Parathyroid adenoma (tissue), 2 donors: ENCODE measurements at regions not wholly inside any gene's neighbourhood (a gene's known extent, or its start where the extent isn't known, plus 50 kb on each side); places are given as distances from the start of the nearest gene placed in this dataset.

Experiments used
- H2AFZ ChIP-seq: fragments of 300-600 bp; sonication (generic); one replicate; pipeline ENCODE4 v1.7.0; 2017; ENCODE audit warnings: antibody characterized with exemption, mild to moderate bottlenecking
- H3K27ac ChIP-seq: fragments of 300-600 bp; sonication (generic); one replicate; pipeline ENCODE4 v1.7.0; 2017
- H3K27me3 ChIP-seq: fragments of 300-600 bp; sonication (generic); one replicate; pipeline ENCODE4 v1.7.0; 2017; ENCODE audit warnings: low read length; ENCODE audit not compliant: control insufficient read depth, insufficient read depth
- H3K36me3 ChIP-seq: fragments of 300-600 bp; sonication (generic); one replicate; pipeline ENCODE4 v1.7.0; 2017; ENCODE audit warnings: low read length; ENCODE audit not compliant: control insufficient read depth, insufficient read depth
- H3K4me1 ChIP-seq: fragments of 300-600 bp; sonication (generic); one replicate; pipeline ENCODE4 v1.7.0; 2017; ENCODE audit warnings: control low read depth
- H3K4me2 ChIP-seq: fragments of 300-600 bp; sonication (generic); one replicate; pipeline ENCODE4 v1.7.0; 2017; ENCODE audit warnings: low read length
- H3K4me3 ChIP-seq: fragments of 300-600 bp; sonication (generic); one replicate; pipeline ENCODE4 v1.7.0; 2017; ENCODE audit warnings: low read depth, low read length
- H3K79me2 ChIP-seq: fragments of 300-600 bp; sonication (generic); one replicate; pipeline ENCODE4 v1.7.0; 2017; ENCODE audit warnings: control low read depth
- H3K9ac ChIP-seq: fragments of 300-600 bp; sonication (generic); one replicate; pipeline ENCODE4 v1.7.0; 2017; ENCODE audit warnings: mild to moderate bottlenecking
- H3K9me3 ChIP-seq: fragments of 300-600 bp; sonication (generic); one replicate; pipeline ENCODE4 v1.7.0; 2017; ENCODE audit warnings: low read length; ENCODE audit not compliant: control insufficient read depth
- TF ChIP-seq, protein P1 (sequence below): fragments of 300-600 bp; sonication (generic); IDR thresholded peaks from one replicate; pipeline ENCODE4 v1.7.0; 2017; ENCODE audit warnings: antibody characterized with exemption, mild to moderate bottlenecking
- donor health status: primary hyperparathyroidism.

DNA sequence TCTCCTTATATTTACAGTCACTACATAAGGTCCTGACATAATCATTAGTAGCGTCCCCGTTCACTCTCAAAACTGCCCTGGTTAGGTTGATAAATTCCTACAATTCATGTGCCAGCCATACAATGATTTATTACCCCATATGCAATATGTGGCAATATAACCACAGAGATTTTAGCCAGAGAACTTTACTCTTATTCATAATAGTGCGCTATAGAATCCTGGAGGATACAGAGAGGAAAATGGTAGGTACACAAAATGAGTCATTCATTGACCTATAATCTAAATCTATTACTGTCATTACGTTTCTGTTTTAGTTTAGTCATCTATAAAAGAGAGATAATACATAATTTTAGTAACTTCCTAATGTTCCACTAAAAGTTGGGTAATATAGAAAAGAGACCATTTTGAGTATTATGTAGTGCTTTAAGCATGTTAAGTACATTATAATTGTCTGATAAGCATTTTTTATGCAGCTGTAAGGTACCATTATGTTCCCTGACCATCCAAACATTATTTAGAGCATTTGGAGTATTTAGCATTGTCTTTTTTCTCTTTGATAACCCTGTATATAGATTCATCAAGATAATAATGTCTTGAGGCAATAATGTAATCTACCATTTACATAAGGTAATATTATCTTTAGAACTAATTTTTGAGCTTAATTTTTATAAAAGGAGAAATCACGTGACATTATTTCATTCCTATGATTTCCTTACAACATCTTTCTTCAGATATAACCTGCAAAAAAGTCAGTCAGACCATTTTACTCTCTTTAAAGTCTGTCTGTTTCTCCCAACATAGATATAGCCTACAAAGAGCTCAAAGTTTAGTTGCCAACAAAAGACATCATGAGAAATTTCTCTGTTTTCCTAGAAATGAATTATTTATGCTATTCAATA, 655.5 kb upstream of the ZNF608 start:
- Histone ChIP-seq H3K4me1 (no peaks in the 10 kb centered on the region), H3K27ac (no peak overlapping the region)

DNA sequence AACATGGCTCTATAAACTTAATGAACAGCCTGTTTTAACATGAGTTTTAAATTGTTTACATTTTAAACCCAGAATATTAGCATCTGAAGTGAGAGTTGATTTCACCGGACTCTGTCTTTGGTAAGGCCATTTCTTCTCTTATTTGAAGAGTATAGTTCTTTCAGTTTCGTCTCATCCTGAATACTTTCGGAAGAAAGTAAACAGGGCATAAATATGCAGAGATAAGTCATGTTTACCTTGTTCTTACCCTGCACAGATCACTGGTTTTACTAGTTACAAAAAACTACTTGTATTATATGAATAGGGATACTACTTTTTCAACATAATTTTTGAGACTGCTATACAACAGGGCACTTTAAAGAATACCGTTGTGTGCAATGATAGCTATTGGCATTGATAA, 656.3 kb upstream of the ZNF608 start:
- no peak overlapping the region for H3K4me3 ChIP-seq
- no peaks in the 10 kb centered on the region for H3K27me3 ChIP-seq
- H3K4me2 ChIP-seq = no peak overlapping the region
- no peaks in the 10 kb centered on the region for H3K79me2 ChIP-seq
- TF ChIP-seq, protein P1, sequence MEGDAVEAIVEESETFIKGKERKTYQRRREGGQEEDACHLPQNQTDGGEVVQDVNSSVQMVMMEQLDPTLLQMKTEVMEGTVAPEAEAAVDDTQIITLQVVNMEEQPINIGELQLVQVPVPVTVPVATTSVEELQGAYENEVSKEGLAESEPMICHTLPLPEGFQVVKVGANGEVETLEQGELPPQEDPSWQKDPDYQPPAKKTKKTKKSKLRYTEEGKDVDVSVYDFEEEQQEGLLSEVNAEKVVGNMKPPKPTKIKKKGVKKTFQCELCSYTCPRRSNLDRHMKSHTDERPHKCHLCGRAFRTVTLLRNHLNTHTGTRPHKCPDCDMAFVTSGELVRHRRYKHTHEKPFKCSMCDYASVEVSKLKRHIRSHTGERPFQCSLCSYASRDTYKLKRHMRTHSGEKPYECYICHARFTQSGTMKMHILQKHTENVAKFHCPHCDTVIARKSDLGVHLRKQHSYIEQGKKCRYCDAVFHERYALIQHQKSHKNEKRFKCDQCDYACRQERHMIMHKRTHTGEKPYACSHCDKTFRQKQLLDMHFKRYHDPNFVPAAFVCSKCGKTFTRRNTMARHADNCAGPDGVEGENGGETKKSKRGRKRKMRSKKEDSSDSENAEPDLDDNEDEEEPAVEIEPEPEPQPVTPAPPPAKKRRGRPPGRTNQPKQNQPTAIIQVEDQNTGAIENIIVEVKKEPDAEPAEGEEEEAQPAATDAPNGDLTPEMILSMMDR = no peak
- no peaks in the 10 kb centered on the region for H3K36me3 ChIP-seq
- H2AFZ ChIP-seq = no peak overlapping the region
- no peaks in the 10 kb centered on the region for H3K9me3 ChIP-seq
- H3K4me1 ChIP-seq = no peaks in the 10 kb centered on the region
- H3K27ac ChIP-seq = no peak overlapping the region
- H3K9ac ChIP-seq = no peak overlapping the region

More for the DNA sequence above, 655.5 kb upstream of the ZNF608 start:
- Histone ChIP-seq H3K4me2 (no peak overlapping the region), H3K36me3 (no peaks in the 10 kb centered on the region), H2AFZ (no peak overlapping the region), H3K27me3 (no peaks in the 10 kb centered on the region), H3K9ac (no peak overlapping the region), H3K79me2 (no peaks in the 10 kb centered on the region), H3K9me3 (no peaks in the 10 kb centered on the region), H3K4me3 (no peak overlapping the region)
- TF ChIP-seq, protein P1 = no peak

DNA sequence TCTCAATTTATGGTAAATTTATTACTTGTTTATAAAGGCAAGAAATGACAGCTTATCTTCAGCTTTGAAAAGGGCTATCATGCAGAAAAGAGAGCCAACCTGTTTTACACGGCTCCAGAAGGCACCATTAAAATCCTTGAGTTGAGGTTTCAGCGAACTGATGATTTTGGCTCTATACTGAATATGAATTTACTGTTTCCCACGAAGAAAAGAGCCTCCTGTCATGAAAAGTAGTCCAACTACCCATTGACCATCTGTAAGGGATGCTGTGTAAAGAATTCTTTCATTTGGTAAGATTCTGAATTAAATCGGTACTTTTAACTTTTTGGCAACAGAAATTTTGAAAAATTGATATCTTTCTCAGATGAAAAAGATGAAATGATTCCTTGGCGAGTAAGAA, 657.6 kb upstream of the ZNF608 start:
- no peaks in the 10 kb centered on the region for H3K36me3 ChIP-seq
- H3K27ac ChIP-seq = no peak overlapping the region
- no peaks in the 10 kb centered on the region for H3K9me3 ChIP-seq
- no peak overlapping the region for H3K4me2 ChIP-seq
- H3K79me2 ChIP-seq = no peaks in the 10 kb centered on the region
- peaks cover 6% of the 10 kb centered on the region for H3K4me1 ChIP-seq
- H3K27me3 ChIP-seq = no peaks in the 10 kb centered on the region
- no peak overlapping the region for H3K4me3 ChIP-seq
- H2AFZ ChIP-seq = no peak overlapping the region
- H3K9ac ChIP-seq = no peak overlapping the region
- TF ChIP-seq, protein P1 = no peak

DNA sequence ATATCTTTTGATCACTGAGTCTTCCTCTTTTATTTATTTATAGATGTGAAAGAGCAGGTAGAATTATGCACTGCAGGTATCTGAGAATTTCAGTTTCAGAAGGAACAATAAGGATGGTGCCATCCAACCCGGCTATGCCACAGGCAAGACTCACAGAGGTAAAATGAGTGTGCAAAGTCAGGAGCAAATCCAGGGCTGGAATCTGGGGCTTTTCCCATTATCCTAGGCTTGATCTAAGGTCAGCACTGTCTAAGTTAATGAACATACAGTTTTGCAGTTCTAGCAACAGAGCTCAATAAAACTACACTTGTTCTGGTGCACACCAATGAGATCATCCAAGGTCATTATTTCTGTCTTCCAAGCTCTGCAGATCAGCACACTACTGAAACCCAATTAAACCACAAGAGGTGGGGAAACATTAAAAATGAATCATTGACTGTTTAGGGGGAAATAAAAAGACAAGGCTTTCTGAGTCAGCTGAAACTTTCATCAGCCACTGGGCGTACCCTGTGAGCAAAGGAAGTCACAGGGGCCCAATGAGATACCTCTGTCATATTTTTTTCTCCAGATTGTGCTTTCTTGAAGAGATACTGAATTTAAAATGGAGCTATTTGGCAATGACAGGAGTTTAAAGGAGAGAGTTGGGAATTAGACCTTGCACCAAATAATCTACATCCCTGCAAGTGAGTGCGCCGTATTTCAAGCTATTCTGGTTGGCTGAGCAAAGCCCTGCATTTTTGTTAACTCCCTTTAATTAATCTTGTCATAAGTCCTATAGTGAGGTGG, 662.2 kb upstream of the ZNF608 start:
- Histone ChIP-seq H3K36me3 (no peaks in the 10 kb centered on the region), H3K4me1 (peaks cover 29% of the 10 kb centered on the region), H3K4me3 (no peak overlapping the region), H3K9me3 (no peaks in the 10 kb centered on the region), H3K27me3 (no peaks in the 10 kb centered on the region), H3K4me2 (no peak overlapping the region), H3K79me2 (no peaks in the 10 kb centered on the region), H3K27ac (no peak overlapping the region), H3K9ac (no peak overlapping the region), H2AFZ (no peak overlapping the region)
- TF ChIP-seq, protein P1 = no peak
